GM21825 (cell line): ENCODE measurements at regions not wholly inside any gene's neighbourhood (a gene's known extent, or its start where the extent isn't known, plus 50 kb on each side); places are given as distances from the start of the nearest gene placed in this dataset.

Source experiments
- ATAC-seq: cut with Tn5 transposase; IDR thresholded peaks from one replicate; pipeline ENCODE4 v1.9.1; 2021; ENCODE audit warnings: mild to moderate bottlenecking, moderate library complexity; ENCODE audit not compliant: unreplicated experiment

DNA sequence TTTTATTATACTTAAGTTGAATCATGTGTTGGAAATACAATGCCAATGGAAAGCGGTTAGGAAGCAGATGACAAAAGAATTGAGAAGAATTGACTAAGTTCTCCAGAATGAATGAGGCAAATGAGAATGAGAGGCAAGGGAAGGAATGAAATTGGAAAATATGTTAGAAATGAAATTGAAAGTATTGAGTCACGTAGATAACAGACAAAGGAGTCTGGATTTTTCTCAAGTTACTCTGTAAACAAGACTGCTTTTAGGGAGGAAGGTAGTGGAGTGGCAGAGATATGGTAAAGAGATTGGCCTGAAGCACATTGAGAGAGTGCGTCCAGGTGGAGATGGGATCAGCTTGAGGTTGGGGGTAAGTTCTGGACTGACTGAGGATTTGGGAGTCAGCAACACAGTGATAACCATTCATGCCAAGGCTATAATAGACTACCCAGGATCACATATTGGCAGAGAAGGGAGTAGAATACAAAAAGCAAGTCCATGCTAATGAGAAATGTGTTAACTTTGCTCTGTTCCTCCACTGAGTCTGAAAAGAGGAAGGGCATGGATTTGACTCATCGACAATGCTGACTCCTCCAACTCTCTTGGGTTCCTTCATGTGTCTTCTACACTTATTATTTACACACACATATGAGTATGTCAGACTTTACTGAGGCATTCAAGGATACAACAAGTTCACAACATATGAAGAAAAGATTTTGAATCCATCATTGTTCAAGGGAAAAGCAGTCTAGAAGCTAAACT lies 814.2 kb upstream of the ZNF608 start:
- ATAC-seq = no peak

DNA sequence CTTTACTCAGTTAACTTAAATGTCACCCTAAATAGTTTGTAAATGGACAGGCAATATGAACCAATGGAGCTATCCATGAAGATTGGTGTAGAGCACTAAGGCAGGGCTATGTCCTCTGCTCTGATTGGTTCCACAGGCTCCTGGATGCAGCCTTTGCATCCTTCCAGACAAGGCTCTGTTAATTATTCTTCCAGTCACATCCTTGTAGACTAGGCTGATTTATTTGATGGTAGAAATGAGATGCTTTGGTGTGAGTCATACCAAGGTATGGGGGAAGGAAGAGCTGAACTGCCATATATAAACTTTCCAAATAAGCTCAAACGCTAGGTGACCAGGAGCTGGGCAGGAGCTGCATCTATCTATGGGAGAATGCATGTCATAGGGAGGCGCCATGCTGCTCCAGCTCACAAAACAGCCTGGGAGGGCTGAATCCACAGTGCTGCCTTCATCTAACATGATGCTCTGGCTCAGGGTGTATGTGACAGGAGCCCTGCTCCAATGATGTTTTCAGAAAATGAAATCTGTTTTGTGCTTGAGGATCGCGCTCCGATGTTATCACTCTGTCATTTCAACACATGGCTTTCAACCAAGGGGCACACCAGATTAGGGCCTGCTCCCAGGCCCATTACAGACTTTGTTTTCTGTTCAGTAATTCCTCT lies 818.0 kb upstream of the ZNF608 start:
- ATAC-seq = no peak

DNA sequence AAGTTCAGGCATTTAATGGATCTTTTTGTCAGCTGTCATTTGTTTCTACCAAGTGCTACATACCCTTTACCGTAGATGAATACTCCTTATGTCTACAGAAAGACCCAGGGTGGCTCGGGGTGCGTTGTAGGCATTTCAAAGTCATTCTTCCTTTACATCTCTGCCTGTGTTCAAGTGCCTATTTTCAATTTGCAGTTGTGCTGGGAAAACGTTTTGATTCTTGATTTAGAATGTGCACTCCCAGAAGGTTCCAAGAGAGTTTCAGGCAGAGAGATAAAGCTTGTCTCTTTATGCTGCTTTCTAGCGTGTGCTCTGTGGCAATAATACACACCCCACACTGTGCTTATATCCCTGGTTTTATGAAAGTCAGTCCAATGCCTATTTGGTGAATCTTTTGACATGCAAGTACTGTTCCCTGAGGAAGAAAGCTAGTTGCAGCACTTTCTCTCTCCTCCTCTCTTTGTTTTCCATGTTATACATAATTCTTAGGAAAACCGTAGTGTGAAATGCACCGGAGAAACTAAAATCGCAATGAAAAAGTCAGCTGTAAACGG lies 828.1 kb upstream of the ZNF608 start:
- ATAC-seq = no peak

DNA sequence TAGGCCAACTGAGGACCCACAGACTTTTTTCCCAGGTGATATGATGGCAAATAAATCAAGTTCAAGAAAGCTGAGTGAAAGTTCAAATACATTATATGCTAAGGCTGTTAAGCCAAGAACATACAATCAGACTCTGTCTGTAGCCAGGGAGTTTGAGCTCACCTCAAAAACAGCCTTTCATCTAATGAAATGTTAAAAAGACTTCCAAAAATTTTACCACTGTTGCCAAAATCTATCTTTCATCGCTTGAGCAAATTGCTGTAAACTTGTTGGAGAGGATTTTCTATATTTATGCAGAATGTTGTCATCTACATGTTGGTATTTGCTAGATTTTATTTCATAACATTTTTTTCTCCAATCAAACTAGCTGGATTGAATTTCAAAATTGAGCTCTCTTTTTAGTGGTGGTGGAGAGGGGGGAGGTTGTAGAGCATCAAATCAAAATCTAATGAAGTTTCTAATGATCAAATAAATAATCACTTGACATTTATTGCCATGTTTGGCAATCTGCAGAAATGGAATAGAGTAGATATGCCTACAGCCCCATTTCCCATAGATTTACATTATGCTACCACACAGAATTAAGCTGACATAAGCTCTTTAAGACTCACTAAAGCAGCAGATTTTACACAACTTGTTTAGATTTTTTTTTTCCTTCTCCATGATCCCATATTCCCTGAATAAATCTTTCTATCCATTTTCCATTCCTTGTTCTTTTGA lies 828.9 kb upstream of the ZNF608 start:
- no peak for ATAC-seq

DNA sequence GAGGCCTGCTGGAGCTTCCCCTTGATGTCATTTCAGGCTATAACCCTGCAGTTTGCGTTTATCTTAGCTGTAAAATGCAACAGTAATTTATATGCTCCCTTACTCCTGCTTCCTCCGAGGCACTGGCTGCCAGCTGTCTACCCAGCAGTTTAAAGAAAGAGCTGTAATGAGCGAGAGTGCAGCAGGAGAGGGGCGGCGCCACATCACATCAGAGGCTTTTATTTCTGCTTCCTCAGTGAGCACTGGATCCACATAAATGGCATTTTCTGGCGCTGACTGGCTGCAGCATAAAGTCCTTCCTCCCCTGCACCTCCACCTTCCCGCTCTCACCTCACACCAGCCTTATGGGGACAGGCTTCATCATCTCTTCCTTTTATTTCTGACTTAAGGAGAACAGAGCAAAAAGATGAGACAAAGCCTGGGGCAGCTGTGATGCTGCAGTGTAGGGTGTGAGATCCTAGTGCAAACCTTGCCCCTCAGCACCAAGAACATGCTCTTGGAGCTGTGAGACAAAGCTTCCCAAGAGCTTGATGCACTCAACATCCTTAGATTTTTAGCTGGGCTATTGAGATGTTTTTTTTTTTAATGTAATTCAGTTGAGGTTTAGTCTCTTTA lies 829.6 kb upstream of the ZNF608 start:
- no peak for ATAC-seq

DNA sequence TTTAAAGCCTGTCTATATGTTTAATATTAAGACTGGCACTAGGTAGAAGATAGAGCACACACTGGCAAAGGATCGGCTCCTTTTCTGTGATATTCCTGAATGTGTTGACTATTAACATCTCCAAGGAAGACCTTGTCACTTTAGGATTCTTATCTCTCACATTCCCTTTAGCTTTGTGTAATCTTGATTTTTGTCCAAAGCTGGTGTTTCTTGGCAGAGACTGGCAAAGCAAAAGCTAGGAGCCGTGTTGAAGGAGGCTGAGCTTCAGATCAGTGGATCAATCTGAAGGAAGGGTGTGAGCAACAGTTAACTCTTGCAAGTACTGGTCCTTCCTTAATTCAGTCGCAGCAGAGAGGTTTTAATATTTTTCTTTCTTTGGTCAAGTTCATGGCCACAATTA lies 830.4 kb upstream of the ZNF608 start:
- no peak for ATAC-seq

DNA sequence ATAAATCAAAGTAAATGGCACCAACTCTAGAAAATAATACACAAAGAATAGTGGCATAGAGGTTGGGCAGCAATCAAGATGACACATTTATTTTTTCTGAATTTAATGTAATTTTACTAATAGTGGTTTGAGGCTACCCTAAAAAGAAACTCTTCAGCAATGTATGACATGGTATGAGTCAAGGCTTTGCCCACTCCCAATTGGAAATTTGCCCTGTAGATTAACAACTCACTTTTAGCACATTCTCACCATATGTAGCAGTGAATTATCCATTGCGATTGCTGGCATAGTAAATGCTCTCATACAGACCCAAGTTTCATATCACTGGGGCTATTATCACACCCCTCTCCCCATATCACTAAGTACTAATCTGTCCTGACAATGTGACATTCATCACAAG lies 832.1 kb upstream of the ZNF608 start:
- ATAC-seq = no peak

DNA sequence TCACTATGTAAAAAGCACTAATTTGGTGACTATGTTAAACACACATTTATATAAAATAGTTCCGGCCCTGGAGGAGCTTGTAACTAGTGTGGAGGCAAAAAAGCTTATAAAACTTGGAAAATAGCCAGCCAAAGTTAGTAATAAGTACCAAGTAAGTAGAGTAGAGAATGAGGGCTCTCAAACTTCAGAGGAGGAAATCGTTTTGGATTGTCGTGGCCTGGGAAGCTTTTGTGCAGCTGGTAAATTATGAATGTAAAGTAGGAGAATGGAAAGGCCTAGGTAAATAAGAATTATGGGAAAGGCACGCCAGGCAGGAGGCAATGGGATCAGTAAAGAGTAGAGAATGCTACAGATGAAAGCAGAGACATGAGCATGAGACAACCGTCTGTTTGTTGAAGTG lies 832.7 kb upstream of the ZNF608 start:
- no peak for ATAC-seq

DNA sequence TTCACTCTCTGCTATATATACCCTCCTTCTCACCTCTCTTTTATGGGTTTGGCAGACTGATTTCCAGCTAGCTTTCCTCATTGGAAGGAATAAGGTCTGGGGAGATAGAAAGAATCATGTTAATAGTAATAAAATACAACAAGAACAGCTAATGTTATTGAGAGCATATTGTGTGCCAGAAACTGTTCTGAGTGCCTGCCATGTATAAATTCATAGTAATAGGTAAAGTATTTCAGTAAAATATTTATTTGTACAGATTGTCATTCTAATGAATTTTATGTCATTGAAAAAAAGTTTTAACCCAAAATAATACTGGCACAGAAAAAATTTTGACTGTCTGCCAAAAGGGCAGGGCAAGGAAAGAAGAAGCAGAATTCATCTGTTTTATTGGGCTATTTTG lies 834.9 kb upstream of the ZNF608 start:
- ATAC-seq = no peak

DNA sequence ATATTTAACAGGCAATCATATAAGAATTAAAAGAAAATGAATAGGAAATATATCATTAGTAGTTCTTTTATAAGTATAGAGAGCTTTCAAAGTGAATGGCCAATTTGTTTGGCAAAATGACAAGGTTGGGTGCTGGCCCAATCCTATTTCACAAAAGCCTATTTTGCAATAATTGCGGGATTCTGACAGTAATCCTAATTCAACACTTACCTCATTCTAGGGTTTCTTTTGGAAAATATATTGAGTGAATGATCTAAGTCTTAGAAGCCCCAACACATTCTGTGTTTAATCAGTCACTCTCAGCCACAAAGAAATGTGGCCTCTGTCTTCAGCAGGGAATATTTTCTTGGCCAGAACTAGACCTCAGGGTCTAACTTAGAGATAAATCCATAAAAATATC lies 835.9 kb upstream of the ZNF608 start:
- ATAC-seq = no peak

DNA sequence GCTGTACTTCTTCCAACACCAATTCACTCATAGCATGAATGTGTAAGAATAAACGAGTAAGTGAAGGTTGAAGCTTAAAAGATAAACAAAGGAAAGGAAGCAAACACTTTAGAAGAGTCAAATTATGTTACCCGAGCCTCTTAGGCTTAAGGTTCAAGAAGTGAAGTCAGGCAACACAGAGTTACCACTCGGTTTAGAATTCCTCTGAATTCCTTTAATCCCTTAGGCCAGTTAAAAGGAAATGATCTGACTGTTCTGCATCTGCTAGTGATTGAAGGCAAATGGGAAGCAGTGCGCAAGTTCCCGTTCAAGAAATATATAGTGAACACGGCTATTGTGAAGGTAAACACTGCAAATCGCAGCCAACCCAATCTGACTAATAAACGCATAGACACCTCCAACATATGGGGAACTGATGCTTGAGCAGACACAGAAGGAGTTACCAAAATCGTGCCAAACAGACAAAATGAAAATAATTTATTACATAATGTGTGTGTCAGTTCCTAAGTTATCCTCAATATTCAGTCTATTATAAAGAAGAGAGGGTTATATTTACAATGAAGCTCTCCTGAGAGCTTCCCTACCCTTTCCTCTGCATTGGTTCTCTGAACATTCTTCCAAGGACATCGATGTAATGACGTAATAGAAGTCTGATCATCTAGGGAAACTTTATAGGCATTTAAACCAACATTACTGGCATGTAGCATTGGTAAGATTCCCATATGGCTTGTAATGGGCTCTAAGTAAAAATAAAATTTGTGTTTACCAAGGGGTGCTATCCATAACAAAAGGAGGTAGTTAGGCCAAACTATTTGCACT lies 837.1 kb upstream of the ZNF608 start:
- ATAC-seq = no peak

DNA sequence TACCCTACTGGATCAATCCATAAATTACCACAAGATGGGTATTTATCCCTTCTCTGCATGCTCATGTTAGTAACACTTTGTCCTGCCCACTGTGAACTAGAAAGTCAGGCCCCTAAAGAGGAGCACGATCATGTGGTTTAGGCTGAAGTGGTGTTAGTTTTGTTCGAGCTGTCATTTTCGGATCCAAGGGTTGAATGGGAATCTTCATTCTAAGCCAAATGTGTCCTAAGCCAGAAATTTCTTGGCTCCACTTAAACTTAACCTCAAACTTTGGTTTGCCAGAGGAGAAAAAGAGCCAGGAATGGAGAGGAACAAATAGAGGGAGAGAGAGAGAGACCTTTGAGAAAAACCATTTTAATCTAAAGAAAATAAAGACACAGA lies 837.7 kb upstream of the ZNF608 start:
- no peak for ATAC-seq

DNA sequence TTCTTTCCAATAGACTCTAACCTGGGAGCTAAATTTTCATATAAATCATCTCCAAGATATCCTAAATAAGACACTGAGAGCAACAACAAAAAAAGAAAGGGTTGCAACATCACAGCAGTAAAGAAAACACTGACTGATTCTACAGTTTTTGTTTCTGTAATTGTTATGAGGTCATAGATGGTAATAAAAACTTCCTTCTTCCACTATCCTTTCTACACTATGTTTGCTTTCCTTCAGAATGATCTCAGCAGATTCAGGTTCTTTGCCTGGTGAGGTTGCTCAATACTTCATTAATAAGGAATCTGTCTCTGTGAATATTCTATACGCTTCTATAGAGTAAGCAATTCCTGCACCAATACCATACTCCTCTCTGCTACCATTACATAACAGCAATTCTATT lies 835.6 kb upstream of the GRAMD2B start:
- no peak for ATAC-seq

DNA sequence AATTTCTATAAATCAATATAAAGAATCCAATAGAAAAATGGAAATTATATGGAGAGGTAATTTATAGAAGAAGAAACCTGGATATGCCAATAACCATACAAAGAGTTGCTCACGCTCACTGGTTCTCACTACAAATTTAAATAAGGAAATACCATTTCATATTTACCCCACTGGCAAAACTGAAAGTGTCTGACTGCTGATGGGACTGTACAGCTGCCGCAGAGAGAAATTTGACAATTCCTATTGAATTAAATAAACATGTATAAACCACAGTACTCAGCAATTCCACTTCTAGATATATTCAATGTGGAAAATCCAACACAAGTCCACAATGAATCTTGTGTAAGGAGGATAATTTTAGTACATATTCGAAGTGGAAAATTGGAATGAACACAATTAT lies 830.4 kb upstream of the GRAMD2B start:
- ATAC-seq = no peak

DNA sequence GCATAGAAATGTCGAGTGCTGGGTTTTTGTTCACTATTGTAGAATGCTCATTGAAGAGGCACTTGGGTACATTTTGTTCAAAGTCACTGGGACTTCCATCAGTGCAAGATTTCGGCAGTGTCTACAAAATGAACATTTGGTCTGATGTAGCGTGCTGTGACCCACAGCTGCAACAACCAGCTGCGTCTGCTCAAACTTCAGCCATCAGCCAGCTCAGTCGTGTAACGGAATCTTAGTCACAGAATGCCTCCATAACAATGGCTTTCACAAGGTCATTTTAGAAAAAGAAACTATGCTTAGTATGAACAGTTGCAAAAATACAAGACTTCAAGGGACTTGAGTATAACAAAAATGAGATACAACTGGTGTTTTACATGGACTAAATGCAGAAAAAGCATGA lies 828.1 kb upstream of the GRAMD2B start:
- ATAC-seq = no peak

DNA sequence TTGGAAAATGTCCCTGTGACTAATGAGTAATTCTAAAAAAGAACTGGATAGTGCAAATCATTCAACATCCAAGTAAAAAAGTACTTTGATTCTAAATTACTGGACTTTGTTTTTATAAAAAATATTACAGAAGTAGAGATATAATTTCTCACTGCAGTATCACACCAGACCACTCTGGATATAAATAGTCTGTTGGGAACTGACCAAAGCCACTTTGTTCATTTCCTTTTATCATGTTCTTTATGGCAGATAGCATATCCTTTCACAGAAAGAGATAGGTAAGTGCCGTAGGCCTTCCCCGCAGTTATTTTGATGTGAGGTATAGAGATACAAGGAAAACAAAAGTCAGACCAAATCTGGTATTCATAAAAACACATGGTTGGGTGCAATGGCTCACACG lies 827.4 kb upstream of the GRAMD2B start:
- no peak for ATAC-seq

DNA sequence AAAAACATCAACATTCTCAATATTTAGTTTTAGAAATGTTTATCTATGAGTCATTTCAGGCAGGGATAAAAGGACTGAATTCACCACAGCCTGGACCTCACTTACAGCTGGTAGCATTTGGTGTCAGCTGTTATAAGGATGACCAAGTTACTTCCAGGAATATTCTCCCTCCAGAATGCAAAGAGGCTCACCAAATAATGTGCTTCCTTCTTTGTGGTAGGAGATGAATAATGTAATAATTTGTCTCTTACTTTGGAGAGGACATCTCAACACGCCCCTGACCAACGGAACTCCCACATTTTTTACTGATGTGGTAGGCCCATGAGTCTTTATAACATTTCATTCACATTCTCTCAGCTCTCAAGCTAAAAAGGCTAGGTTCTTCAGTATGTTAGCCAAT lies 825.9 kb upstream of the GRAMD2B start:
- no peak for ATAC-seq

DNA sequence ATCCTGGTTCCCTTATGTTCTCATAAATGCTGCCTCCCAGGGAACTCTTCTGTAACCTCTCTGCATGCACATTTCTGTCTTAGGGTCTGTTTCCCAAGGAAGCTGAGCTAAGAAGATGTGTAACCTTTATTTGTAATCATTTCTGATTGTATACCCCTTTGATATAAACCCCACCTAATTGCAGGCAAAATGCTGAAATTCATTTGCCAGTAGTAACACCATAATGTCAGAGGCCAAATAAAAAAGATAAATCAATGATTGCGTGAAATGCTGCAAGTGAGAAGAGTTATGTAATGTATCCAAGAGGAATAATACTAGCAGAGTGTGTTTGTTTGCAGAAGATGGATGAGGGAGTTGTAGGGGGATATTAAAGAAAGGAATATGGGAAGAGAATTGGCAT lies 822.6 kb upstream of the GRAMD2B start:
- ATAC-seq = no peak

DNA sequence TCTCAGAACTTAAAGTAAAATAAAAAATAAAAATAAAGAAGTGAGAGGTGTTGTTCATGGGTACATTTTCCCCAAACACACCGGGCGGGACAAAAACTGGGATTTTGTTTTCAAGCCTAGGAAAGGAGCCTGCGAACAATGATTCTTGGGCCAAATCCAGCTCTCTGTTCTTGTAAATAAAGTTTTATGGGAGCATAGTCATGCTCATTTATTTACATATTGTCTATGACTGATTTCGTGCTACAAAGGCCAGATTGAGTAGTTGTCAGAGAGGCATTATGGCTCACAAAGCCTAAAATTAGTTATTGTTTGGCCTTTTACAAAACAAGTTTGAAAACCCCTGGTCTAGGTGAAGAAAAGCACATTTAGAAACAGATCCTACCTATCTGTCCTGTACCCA lies 821.0 kb upstream of the GRAMD2B start:
- ATAC-seq = no peak

DNA sequence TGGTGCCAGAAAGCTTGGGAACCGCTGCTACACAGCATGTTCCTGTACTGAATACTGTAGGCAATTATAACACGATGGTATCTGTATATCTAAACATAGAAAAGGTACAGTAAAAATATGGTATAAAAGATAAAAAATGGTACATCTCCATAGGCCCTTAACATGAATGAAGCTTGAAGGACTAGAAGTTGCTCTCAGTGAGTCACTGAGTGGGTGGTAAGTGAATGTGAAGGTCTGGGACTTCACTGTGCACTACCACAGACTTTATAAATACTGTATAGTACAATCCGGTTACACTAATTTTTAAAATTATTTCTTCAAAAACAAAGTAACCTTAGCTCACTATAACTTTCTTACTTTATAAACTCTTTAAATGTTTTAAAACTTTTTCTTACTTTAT lies 819.9 kb upstream of the GRAMD2B start:
- ATAC-seq = no peak

DNA sequence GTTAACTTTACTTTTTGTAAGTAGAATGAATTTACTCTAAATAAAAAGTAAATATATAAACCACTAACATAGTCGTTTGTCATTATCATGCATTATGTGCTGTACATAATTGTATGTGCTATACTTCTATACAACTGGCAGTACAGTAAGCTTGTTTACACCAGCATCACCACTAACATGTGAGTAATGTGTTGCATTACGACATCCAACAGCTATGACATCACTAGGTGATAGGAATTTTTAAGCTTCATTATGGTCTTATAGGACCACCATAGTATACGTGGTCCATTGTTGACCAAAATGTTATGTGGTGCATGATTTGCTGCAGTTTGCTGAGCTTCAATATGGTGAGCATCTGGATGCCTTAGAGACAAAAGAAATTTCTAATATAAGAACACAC lies 819.1 kb upstream of the GRAMD2B start:
- ATAC-seq = no peak
